ENCODE measurements at regions not wholly inside any gene's neighbourhood (a gene's known extent, or its start where the extent isn't known, plus 50 kb on each side); places are given as distances from the start of the nearest gene placed in this dataset.
A peak's percentile ranks its signal among the peaks of the same experiment; 100 is the strongest.

DNA sequence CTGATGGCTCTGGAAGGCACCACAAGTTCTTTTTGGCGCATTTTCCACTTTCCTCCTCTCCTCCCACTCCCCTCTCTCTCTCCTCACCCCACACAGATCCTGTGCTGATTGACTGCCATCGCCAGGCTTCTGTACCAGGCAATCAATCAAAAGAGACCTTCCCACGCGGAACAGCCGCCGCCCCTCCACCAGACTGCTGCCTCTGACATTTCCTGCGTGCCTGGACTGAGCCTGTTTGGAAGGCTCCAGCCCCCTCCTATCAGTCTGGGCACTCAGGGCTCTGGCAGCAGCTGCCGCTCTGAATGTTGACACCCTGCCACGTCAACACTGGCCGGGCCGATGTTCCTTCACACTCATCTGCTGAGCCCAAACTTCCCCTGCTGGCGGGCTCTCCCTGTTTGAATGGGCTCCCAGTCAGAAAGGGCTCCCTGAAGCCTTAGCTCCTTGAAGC is 467.7 kb downstream of the EPHA4 start:
- DNase-seq (ENCODE audit: low read depth) = peak; percentile 32

GRCh38 chr2:221106241-221106640 is 465.9 kb downstream of the EPHA4 start:
- no peak for DNase-seq (ENCODE audit: low read depth)

- no peak for DNase-seq (ENCODE audit: low read depth)
These were observed 464.7 kb downstream of the EPHA4 start for GRCh38 chr2:221107424-221107823.

DNA sequence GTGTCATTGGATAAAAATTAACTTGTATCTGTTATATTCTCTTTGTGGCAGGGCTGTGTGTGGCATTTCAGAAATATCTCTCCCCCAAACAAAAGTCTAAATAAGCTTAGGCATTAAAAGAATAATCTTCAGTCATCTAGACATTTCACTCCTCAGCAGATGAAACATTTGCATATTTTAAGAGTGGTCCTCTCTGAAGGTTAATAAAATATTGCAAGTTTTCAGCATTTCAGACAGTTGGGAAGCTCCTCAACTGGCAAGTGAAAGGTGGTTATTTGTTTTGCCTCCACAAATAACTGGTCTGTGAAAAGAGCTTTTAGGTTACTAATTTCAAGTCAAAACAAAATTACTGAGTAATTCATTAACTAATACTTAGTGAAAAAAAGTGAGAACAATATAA is 462.6 kb downstream of the EPHA4 start:
- DNase-seq (ENCODE audit: low read depth) = no peak

- DNase-seq (ENCODE audit: low read depth) = no peak
These were observed 460.4 kb downstream of the EPHA4 start for GRCh38 chr2:221111739-221112138.

DNA sequence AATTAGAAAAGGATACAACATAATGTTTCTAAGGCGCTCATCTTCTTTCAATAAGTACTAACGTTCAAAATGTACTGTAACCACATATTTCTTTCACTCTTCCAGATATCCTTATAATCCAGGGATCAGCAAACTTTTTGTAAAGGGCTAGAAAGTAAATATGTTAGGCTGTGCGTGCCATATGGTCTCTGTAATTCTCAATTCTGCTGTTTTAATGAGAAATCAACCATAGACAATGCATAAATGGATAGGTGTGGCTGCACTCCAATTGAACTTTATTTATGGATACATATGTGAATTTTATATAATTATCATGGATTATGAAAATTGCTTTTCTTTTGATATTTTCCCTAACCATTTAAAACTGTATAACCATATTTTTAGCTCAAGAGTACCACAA is 459.4 kb downstream of the EPHA4 start:
- no peak for DNase-seq (ENCODE audit: low read depth)

- no peak for DNase-seq (ENCODE audit: low read depth)
These were observed 456.2 kb downstream of the EPHA4 start for GRCh38 chr2:221115944-221116343.

DNA sequence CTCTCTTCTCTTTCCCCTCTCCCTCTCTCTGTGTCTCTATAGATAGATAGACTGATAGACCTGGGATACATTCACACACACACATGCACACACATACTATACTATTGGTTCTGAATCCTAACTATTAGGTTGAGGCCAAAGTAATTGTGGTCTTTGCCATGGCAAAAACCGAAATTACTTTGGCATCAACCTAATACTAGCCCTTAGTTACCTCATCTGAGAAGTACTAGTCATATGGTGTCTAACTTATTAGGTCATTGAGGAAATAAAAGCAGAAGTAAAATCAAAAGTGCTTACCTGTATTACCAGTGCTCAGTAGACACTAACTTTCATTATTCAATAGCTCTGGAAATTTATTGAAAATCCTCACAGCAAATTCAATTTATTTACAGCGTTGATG is 451.5 kb downstream of the EPHA4 start:
- DNase-seq (ENCODE audit: low read depth) = no peak

GRCh38 chr2:221123396-221123795 is 448.7 kb downstream of the EPHA4 start:
- no peak for DNase-seq (ENCODE audit: low read depth)

DNA sequence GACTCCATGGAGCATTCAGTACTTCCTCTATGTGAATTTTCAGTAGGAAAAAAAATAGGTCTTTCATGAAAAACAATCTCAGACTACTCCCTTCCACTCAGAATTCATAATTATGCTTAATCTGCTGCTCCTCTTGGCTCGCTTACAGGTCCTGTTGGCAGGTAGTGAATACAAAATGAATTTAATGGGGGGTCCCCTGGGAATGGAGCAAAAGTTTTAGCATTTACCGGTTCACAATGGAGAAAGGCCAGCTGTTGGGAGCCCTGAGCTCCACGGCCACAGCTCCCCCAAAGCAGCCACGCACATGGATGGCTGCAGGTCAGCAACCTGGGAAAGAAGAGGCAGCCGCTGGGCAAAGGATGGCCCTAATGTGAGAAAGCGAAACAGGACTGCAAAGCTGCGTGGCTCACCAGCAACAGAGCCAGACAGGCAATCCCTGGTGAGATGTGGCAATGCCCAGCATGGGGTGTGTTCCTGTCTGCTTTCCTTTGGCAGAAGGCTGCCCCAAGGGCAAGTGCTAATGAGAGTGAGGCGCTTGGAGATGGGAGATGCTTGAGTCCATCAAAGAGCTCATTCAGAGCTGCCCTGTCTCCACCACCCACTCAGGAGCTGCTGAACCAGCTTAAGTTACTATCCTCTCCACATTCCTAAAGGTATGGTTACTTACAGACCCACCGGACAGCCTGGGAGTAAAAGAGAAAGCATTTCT is 447.4 kb downstream of the EPHA4 start:
- DNase-seq (ENCODE audit: low read depth) = no peak

GRCh38 chr2:221125691-221126090 is 446.4 kb downstream of the EPHA4 start:
- no peak for DNase-seq (ENCODE audit: low read depth)

GRCh38 chr2:221129657-221130056 is 442.4 kb downstream of the EPHA4 start:
- no peak for DNase-seq (ENCODE audit: low read depth)

DNA sequence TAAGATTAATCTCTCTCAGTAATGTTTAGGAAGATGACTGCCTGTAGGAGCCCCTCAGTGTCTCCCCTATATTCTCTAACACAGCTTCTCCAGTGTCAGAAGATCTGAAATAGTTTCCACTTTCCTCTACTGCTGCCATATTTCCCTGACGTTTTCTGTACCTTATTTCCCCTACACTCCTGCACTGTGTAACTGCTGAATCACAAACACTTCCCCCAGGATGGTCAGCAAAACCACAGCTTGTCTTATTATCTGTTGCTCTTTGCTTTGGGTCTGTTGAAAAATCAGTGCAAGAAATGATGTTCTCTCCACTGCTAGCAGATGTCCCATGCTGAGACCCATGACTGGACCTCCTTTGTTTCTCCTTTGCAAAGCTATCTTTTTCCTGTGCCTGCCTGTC is 441.7 kb downstream of the EPHA4 start:
- no peak for DNase-seq (ENCODE audit: low read depth)

DNA sequence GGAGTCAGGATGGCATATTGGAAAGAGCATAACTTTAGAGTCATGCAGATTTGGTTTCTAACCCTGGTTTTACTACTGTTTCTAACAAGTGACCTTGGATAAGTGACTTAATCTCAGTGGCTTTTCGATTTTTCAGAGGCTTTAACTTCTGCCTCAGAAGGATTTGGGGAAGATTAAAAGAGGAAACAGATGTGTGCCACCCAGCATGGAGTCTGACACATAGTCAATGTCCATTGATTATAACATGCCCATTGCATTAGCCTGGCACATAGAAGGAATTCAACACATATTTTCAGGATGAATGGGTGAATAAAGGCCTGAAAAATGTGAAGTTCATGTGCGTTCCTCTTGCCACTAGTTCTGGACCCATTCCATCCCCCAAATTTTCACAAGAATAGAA is 438.2 kb downstream of the EPHA4 start:
- DNase-seq (ENCODE audit: low read depth) = no peak

DNA sequence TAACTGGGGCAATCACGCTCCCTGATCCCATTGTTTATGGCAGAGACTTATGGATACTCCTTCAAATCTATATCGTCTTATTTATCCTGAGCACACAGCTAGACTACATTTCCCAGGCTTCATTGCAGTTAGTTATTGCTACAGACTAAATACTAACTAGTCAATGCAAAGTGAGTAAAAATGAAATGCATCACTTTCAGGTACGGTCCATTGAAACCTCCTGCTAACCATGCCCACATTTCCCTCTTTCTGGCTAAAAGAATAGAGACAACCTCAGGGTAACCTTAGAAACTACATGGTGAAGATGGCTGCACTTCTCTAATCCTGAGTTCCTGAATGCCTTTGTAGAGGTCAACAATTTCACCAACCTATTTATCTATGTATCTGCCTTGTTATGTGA is 437.4 kb downstream of the EPHA4 start:
- DNase-seq (ENCODE audit: low read depth) = no peak

- no peak for DNase-seq (ENCODE audit: low read depth)
These were observed 436.4 kb downstream of the EPHA4 start for GRCh38 chr2:221135699-221136098.

DNA sequence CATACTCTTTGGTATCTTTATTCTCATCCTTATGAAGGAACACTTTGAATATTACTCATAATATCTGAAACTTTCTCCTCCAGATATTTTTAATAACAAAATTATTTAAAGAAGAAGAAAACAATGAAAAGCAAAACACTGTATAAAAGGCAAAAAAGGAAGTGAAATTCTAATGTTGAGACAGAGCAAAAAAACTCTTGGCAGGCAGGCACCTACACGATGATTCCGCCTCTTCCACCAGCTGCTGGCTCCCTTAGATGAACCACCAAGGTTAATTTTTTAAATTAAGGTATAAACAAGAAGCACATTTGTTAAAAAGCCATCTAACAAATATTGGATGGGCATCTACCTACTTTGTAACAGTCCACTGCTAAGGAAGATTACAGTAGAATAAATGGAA is 434.7 kb downstream of the EPHA4 start:
- DNase-seq (ENCODE audit: low read depth) = no peak

- DNase-seq (ENCODE audit: low read depth) = no peak
These were observed 429.8 kb downstream of the EPHA4 start for GRCh38 chr2:221142341-221142740.

- no peak for DNase-seq (ENCODE audit: low read depth)
These were observed 428.9 kb downstream of the EPHA4 start for GRCh38 chr2:221143231-221143630.

DNA sequence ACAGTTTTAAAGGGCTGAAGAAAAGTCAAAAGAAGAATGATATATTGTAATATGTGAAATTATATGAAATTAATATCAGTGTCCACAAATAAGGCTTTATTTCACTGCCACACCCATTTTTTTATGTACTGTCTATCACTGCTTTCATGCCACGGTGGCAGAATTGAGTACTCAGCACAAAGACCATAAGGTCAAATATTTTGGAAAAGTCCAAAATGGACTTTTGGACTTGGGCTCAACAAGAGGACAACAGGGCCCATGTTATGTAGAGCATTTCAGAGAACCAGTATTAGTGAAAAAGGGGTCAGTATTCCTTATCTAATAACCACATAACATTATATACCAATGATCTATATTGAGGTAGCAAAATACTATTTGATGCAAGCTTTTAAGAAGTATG is 427.2 kb downstream of the EPHA4 start:
- DNase-seq (ENCODE audit: low read depth) = no peak

DNA sequence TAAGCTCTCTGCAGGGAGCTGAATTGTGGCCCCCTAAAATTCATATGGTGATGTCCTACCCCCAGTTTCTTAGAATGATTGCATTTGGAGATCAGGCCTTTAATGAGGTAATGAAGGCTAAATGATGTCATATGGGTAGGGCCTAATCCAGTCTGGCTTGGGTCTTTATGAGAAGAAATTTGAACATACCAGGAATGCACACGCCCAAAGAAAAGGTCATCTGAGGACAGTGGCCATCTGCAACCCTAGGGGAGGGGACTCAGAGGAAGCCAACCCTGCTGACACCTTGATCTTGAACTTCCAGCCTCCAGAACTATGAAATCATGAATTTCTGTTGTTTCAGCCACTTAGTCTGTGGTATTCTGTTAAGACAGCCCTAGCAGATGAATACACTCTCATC is 426.7 kb downstream of the EPHA4 start:
- no peak for DNase-seq (ENCODE audit: low read depth)

GRCh38 chr2:221153226-221153625 is 418.9 kb downstream of the EPHA4 start:
- no peak for DNase-seq (ENCODE audit: low read depth)

GRCh38 chr2:221154176-221154575 is 417.9 kb downstream of the EPHA4 start:
- DNase-seq (ENCODE audit: low read depth) = no peak

DNA sequence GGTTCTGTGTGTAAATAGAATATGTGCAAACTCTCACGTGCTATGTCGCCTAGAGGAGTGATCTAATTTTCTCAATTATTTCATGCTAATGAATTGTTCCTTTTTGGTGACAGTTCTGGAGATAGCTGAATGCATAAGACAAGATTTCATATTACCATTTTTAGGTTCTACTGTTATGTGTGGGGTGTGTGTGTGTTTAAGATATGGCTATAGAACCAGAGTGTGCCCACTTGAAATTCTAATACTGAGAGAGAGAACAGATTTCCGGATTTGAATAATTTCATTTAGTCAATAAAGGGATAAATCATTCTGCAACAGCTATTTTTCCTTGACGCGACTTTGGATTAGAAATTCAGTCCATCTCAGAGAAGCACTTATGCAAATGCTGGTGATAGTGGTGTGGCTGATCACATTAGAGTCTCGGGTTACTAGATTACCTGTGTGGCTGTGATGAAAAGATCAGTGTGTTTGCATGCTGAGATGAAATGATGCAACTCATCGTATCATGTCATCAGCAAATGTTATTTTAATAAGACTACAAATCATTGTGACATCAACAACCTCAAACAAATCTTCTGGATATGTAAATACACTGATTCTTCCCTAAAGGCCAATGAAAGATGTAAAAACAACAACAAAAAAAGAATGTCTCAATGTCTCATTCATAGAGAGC is 415.9 kb downstream of the EPHA4 start:
- DNase-seq (ENCODE audit: low read depth) = no peak
